CD4-positive, alpha-beta T cell treated with Interferon alpha-2 for 1 hour (primary cell): ENCODE measurements at regions not wholly inside any gene's neighbourhood (a gene's known extent, or its start where the extent isn't known, plus 50 kb on each side); places are given as distances from the start of the nearest gene placed in this dataset.

Experiments
- DNase-seq, 2 donors: peaks; one replicate each; pipeline ENCODE4 v3.0.0-alpha.2; 2020 to 2022

- no peak for DNase-seq
These were observed 184.0 kb downstream of the GPX5 start for GRCh38 chr6:28709478-28710349.

DNA sequence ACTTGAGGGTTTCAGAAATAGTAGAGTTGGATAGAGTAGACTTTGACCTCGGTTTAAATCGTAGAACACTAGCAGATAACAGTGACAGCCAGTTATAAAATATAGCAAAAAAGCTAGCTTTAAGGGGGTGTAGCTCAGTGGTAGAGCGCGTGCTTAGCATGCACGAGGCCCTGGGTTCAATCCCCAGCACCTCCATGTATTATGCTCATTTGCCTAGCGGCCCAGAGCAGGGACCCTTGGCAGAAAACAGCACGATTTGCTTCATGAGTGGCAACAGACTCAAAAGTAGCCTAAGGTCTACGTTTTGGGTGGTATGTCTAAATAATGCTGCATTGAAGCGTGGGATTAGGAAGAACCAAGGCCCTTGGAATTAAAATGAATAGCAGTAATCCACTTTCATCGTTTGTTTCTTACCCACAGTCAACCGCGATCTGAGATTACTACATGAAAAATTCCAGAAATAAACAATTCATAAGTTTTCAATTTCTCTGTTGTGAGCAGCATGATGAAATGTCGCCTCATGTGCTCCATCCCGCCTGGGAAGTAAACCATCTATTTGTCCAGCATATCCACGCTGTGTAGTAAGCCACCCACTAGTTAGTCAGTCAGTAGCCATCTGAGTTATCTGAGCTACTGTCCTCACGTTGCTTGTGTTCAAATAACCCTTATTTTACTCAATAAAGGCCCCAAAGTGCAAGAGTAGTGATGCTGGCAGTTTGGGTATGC, 184.9 kb downstream of the GPX5 start:
- no peak for DNase-seq

DNA sequence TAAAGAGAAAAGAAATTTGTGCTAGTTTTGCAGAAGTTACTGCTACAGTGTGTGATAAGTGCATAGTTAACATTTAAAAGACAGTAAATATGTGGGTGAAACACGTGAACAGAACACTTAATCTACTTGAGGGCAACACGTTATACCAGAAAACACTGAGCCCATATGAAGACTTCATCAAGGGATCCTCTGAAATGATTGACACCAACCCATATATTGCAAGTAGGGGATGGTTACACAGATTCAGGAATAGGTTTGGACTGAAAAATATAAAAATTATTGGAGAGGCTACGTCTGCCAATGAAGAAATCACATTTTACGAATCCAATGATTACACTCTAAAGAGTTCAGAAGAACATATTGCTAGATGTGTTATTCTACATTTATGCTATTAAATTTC, 185.6 kb downstream of the GPX5 start:
- no peak for DNase-seq

GRCh38 chr6:28711788-28712341, 186.2 kb downstream of the GPX5 start:
- DNase-seq: no peak

GRCh38 chr6:28712982-28713381, 187.3 kb downstream of the GPX5 start:
- no peak for DNase-seq

DNA sequence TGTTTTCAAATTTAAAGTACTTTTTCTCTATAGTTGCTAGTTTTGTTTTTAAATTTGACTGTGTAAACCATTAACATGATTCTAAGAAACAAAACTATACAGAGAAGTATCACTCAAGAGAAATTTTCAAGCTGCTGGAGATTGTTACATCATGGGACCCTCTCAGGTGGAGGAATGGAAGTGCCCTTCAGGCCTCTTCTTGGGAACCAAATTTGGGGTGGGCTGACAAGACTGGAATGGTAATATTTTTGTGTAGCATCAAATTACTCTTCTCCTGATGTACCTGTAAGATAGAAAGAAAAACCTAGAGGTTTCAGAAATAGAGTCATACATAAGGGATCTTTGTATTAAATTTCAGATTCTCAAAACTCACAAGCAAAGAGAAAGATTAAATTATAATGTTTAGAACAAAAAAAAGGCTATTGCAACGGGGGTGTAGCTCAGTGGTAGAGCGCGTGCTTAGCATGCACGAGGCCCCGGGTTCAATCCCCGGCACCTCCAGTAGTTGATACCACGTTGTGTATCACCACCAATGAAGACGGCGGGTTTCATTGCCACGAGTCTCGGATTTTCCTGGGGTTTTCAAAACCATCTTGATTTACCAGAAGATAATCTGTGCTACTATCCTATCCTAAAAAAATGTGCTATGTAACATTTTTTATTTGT, 193.7 kb downstream of the GPX5 start:
- DNase-seq: no peak

GRCh38 chr6:28720357-28721231, 194.9 kb downstream of the GPX5 start:
- no peak for DNase-seq

DNA sequence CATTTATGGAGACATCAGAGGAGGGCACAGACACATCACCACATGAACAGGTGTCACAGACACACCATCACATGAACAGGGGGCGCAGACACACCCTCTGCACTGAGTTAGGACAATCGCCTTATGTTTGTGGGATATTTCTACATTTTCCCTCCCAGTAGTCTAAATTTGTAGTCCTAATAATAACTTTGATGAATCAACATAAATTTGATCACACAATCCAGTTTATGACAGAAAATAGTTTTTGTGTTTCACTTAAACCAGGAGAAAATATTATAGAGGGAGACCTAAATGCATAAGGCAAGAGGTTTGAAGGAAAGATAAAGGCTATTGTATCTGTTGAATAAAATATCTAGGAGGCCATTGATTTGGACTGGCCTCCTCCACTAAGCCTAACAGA, 195.7 kb downstream of the GPX5 start:
- DNase-seq: no peak

- DNase-seq: no peak
These were observed 198.7 kb downstream of the GPX5 start for GRCh38 chr6:28724395-28724794.

- no peak for DNase-seq
These were observed 198.4 kb downstream of the TRIM27 start for GRCh38 chr6:28725274-28725809.

GRCh38 chr6:28725890-28726348, 197.9 kb downstream of the TRIM27 start:
- DNase-seq: no peak

- DNase-seq: no peak
These were observed 197.0 kb downstream of the TRIM27 start for GRCh38 chr6:28726569-28727309.

- DNase-seq: no peak
These were observed 196.1 kb downstream of the TRIM27 start for GRCh38 chr6:28727559-28728211.

- no peak for DNase-seq
These were observed 194.0 kb downstream of the TRIM27 start for GRCh38 chr6:28729501-28730402.

- no peak for DNase-seq
These were observed 191.7 kb downstream of the TRIM27 start for GRCh38 chr6:28732052-28732451.

DNA sequence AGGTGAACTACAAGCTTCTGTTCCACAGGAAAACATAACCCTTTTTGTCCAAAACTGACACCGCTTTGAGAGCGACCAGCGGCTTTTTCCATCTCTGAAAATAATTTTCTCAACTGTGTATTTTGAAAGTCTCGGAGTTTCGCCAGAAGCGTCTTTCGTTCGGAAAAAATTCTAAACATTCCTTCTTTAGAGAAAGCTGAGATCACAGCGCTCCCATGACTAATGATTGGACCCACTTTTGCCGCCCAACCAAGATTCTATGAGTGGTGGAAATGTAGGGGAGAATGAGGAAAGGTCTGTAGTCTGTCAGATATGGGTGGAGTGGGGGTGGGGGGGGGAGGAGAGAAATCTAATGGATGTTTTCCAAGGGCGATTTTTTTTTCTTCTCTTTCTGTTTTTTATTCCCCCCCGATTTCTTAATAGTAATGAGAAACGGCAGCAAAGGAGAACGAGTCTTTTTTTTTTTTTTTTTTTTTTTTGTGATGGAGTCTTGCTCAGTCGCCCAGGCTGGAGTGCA, 189.3 kb downstream of the TRIM27 start:
- DNase-seq: no peak

- DNase-seq: no peak
These were observed 187.7 kb downstream of the TRIM27 start for GRCh38 chr6:28736121-28736520.

DNA sequence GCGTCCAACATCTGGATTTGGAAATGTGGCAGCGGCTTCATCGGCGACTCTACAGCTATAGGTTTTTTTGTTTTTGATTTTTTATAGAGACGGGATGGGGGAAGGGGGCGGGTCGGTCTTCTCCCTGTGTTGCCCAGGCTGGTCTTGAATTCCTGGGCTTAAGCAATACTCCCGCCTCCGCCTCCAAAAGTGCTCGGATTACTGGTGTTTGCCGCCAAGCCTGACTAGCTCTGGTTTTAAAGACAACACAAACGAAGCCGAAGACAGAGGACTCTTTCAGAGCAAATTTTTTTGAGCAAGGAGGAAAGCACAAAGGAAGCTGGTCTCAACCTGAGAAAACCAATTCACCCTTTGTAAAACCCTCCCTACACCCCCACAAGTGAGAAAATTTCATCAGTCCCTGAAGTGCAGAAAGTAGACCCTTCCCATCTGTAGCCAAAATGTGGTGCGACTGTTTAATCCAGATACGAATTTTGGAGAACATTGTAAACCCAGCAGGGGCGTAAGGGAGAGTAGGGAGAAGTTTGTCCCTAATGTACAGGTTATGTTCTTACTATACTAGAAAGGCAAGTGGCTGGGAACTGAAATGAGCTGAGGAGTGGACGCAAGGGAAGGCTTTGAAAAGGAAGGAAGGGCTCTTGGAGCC, 185.9 kb downstream of the TRIM27 start:
- no peak for DNase-seq

- DNase-seq: no peak
These were observed 185.4 kb downstream of the TRIM27 start for GRCh38 chr6:28738396-28738765.
